GM12865 (cell line): ENCODE measurements at regions not wholly inside any gene's neighbourhood (a gene's known extent, or its start where the extent isn't known, plus 50 kb on each side); places are given as distances from the start of the nearest gene placed in this dataset.

ENCODE experiments used
- DNase-seq: peaks from one replicate; pipeline ENCODE4 v3.0.0; 2010; ENCODE audit warnings: low read depth
- H3K4me3 ChIP-seq: 2 replicates; pipeline ENCODE4 v1.5.1; 2011; ENCODE audit warnings: mild to moderate bottlenecking, low read depth, low read length, control low read depth
- TF ChIP-seq, protein P1 (sequence below): IDR thresholded peaks from 2 replicates; pipeline ENCODE4 v1.5.1; 2011; ENCODE audit warnings: low read length, control low read depth, low read depth, inconsistent platforms; ENCODE audit not compliant: insufficient read depth; ENCODE audit errors: missing control alignments

DNA sequence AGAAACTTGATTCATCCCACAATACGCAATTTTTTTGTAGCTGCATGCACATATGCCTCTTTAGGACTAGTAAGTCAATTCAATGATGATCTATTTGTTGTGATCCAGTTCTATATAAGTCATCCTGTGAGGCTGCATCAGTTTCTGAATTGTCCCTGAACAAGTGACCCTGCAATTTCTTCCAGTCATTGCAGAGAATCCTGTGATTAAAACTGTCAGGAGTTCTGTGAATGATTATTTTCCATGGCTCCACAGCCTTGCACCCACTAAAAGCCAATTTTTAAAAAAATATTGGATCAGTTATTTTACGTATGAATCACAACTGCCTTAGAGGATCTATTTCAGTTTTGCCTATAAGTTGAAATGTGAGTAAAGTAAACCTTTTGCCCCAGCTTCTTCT is 1585.0 kb upstream of the ACVR2A start:
- TF ChIP-seq, protein P1, sequence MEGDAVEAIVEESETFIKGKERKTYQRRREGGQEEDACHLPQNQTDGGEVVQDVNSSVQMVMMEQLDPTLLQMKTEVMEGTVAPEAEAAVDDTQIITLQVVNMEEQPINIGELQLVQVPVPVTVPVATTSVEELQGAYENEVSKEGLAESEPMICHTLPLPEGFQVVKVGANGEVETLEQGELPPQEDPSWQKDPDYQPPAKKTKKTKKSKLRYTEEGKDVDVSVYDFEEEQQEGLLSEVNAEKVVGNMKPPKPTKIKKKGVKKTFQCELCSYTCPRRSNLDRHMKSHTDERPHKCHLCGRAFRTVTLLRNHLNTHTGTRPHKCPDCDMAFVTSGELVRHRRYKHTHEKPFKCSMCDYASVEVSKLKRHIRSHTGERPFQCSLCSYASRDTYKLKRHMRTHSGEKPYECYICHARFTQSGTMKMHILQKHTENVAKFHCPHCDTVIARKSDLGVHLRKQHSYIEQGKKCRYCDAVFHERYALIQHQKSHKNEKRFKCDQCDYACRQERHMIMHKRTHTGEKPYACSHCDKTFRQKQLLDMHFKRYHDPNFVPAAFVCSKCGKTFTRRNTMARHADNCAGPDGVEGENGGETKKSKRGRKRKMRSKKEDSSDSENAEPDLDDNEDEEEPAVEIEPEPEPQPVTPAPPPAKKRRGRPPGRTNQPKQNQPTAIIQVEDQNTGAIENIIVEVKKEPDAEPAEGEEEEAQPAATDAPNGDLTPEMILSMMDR: no peak
- DNase-seq: no peak
- no peak overlapping the region for H3K4me3 ChIP-seq

DNA sequence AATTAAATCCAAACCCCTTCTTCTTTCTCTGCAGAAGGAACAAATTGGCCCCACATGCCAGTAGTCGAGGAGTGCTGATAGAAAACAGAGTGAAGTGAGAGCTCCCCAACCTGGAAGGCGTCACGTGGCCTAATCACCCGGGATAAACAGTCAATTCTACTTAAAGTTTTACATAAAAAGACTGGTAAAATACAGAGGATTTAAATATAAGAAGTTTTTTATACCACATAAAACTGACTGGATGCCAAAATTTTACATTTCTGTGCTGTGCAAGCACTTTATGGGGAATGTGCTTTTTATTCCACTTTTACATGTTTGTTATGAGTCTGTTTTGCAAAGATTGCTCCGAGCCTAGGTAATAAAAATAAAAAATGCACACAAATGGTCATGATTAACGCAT is 1586.8 kb upstream of the ACVR2A start:
- no peak for DNase-seq
- TF ChIP-seq, protein P1: no peak

DNA sequence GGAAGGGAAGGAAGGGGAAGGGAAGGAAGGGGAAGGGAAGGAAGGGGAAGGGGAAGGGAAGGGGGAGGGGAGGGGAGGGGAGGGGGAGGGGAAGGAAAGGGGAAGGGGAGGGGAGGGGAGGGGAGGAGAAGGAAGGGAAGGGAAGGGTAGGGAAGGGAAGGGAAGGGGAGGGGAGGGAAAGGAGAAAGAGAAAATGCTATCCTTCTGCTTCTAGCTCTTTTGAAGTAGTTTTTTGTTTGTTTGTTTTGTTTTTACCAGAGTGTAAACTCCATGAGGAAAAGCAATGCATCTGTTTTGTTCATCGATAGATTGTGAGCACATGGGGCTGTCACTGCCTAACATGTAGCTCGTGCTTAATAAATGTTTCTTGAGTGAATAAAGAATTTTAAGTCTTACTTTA is 1592.7 kb upstream of the ACVR2A start:
- no peak overlapping the region for H3K4me3 ChIP-seq
- TF ChIP-seq, protein P1: no peak
- DNase-seq: no peak

More for the DNA sequence above, 1586.8 kb upstream of the ACVR2A start:
- no peak overlapping the region for H3K4me3 ChIP-seq

DNA sequence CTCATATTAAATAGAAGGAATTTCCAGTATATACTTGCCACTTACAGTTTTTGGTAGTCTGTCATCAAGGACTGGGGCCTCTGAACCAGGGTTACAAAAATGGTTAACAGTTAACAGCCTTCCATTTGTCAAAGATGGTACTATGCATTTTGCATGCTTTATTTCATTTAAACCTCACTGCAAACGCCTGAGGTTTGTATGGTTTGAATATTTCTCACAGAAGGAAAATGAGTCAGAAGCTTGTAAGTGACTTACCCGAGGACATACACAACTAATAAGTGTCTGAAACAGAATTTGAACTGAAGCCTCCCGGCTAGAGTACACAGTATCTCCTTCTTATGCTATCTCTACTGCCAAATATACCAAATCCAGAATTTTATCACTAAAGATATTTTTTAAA is 1593.5 kb upstream of the ACVR2A start:
- TF ChIP-seq, protein P1: no peak
- no peak overlapping the region for H3K4me3 ChIP-seq
- no peak for DNase-seq

DNA sequence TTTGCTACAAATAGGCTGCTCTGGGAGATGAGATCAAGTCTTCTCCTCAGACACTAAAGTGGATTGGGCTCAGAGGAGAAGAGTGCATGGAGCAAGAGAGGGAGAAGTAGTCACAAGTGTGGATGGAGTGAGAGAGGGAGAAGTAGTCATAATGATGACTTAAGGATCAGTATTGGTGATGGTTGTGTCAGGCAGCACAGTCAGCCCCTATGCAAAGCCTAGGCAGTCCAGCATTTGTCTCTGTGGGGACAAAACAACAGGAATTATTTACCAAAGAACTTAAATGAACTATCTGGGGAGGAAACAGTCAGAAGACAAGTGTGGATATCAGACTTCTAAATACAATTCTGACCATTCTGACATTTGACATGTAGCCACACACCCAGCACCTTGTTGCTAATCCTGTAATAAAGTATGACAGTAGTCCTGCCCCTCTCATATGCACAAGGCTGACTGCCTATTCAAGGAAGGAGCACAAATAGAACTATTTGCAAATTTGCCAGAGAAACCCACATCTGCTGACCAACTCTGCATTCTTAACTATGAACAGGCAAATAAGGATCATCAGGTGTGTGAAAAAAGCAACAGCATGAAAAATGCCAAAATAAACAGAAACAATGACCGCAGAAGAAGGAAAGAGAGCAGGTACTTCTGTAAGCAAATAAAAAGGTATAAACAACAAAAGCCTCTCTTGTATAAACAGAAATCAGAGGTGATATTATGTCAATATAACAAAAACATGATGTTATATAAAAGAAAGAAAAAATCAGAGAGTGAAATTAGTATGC is 1597.9 kb upstream of the ACVR2A start:
- H3K4me3 ChIP-seq: no peak overlapping the region
- TF ChIP-seq, protein P1: no peak
- DNase-seq: no peak

DNA sequence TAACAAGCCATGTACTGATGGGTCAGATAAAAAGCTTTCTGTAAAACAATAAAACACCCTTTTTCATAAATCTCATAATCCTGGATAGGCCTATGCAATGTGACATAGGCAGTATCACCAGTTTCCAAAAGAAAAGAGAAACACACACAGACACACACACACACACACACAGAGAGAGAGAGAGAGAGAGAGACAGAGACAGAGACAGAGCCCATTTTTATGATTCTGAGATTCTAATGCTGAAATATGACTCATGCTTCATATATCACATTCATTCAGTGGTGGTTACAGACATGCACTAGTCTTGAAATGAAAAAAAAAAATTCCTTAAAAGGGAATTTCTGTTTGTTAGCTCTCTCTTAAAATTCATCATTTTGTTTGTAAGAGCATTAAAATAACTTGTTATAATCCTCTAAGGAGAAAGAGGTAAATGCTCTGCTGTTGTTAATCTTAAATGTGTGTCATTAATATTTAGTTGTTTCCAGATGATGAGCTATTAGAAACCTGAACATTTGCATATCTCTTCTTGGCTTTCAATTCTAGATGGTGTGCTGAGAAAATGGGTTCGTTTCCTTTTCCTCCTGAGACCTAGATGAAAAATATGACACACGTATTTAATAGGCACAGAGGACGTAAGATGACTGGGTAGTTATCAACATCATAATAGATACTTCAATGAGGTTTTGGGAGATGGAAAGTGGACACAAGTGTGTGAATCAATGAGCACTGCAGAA is 1598.7 kb upstream of the ACVR2A start:
- no peak overlapping the region for H3K4me3 ChIP-seq
- DNase-seq: no peak
- TF ChIP-seq, protein P1: no peak
